Ramos (cell line): ENCODE measurements at regions not wholly inside any gene's neighbourhood (a gene's known extent, or its start where the extent isn't known, plus 50 kb on each side); places are given as distances from the start of the nearest gene placed in this dataset.
"Not testable (repeated sequence)": the region's sequence is repeated elsewhere in the genome, so short reads cannot be mapped to it uniquely, and the experiment has no call there.

Source experiments
- in situ Hi-C: fragments of 300-500 bp; cut with MboI; formaldehyde crosslinking; loops from one replicate; pipeline ENCODE4 v1.14.3; 2022; ENCODE audit warnings: low sequenced_read_pairs; ENCODE audit not compliant: unreplicated experiment

DNA sequence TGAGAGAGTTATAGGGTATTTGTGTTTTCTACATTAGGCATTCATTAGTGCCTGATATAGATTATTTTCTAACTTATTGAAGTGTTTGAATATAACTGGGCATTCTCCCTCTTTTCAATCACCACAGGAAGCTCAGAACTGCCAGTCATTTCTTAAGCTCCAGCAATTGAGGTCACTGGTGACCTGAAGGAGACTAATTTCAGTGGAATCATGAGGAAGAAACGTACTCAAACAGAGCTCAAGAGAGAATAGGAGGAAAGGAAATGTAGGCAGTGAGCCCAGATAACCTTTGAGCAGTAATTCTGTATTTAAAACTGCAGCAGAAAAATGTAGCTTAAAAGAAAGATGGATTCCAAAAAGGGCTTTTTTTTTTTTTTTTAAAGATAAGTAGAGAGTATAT lies 1035.5 kb downstream of the SOCS6 start:
- in situ Hi-C loops, result no loop called here

GRCh38 chr18:71322201-71322600 lies 1033.4 kb downstream of the SOCS6 start:
- in situ Hi-C loops, result no loop called here

- in situ Hi-C loops, result no loop called here
Observed at GRCh38 chr18:71321319-71321718, 1032.5 kb downstream of the SOCS6 start.

GRCh38 chr18:71304856-71305255 lies 1016.0 kb downstream of the SOCS6 start:
- in situ Hi-C loops, result no loop called here

DNA sequence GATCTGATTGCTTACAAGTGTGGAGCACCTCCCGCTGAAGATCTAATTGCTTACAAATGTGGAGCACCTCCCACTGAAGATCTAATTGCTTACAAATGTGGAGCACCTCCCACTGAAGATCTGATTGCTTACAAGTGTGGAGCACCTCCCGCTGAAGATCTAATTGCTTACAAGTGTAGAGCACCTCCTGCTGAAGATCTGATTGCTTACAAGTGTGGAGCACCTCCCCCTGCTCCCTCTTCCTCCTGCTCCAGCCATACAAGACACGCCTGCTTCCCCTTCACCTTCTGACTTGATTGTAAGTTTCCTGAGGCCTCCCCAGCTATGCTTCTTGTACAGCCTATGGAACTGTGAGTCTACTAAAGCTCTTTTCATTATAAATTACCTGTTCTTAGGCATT lies 1014.9 kb downstream of the SOCS6 start:
- in situ Hi-C loops, result not testable (repeated sequence)

- in situ Hi-C loops, result no loop called here
Observed at GRCh38 chr18:71301596-71301995, 1012.8 kb downstream of the SOCS6 start.

DNA sequence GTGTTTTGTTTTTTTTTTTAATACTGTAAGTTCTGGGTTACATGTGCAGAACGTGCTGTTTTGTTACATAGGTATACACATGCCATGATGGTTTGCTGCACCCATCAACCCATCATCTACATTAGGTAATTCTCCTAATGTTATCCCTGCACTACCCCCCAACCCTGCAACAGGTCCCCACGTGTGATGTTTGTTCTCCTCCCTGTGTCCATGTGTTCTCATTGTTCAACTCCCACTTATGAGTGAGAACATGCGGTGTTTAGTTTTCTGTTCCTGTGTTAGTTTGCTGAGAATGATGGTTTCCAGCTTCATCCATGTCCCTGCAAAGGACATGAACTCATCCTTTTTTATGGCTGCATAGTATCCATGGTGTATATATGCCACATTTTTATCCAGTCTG lies 1005.4 kb downstream of the SOCS6 start:
- in situ Hi-C loops, result not testable (repeated sequence)

- in situ Hi-C loops, result no loop called here
Observed at GRCh38 chr18:71293322-71293721, 1004.5 kb downstream of the SOCS6 start.

DNA sequence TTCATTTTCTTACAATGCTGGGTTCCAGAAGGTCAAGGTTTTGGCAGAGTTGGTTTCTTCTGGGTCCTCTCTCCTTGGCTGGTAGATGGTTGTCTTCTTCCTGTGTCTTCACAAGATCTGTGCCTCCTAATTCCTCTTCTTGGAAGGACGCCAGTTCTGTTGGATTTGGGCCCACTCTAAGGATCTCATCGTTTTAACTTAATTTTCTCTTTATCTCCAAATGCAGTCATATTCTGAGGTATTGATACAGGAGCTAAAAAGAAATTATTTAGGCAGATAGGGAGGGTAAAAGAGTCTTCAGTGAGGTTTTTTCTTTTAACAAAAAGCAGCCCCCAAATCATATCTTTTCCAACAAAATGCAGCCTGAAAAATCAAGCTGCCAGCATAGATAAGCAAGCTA lies 998.4 kb downstream of the SOCS6 start:
- in situ Hi-C loops, result no loop called here

- in situ Hi-C loops, result no loop called here
Observed at GRCh38 chr18:71252351-71252865, 963.6 kb downstream of the SOCS6 start.

GRCh38 chr18:71250191-71250590 lies 961.3 kb downstream of the SOCS6 start:
- in situ Hi-C loops, result no loop called here

GRCh38 chr18:71249791-71250190 lies 960.9 kb downstream of the SOCS6 start:
- in situ Hi-C loops, result no loop called here

DNA sequence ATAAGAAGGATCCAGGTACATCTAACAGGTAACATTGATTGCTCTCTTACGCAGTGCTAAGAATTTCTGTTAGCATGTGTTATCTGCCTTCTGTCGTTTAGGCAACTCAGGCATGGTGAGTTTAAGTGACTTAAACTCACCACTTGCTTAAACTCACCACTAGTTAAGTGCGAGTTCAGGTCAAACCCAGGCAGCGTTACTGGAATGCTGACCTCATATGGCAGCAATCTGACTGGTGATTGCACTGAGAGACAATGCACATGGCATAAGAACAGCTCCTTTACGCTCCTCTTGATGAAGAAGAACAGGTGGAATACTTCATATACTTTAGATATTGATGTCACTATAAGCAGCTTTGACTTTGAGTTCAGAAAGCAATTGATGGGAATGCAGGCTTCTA lies 954.1 kb downstream of the SOCS6 start:
- in situ Hi-C loops, result no loop called here

GRCh38 chr18:71238974-71239624 lies 950.3 kb downstream of the SOCS6 start:
- in situ Hi-C loops, result no loop called here

DNA sequence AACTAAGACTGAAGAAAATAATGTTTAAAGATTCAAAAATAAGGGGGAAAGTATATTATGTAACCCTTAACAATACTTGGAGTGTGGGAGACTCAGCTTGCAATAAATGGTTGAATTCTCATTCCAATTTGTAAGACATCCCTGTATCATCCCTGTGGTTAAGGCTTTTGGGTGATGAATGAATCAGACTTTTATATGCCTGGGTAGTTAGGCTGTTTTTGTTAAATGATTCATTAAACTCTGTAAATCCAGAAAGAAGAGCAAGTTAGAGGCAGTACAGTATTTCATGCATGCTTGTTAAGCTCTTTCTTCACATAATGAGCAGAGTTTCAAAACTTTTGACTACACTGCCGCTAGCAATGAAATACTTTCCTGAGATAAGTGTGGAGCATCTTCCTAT lies 948.8 kb downstream of the SOCS6 start:
- in situ Hi-C loops, result no loop called here

DNA sequence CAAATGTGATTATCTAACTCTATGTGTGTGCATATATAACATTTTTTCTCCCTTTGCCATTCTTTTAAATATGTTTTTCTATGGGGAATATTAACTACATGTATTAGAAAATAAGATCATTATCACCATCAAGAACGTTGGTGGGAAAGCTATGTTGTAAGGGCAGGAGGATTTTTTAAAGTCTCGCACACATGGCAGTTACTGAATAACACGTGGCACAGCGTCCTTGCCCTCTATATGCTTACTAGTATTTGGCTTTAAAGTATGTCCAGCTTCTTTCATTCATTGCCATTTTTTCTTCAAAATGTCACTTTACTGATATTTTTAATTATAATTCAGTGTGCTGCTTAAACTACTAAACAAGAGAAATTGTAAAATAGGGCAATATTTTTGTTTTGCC lies 944.3 kb downstream of the SOCS6 start:
- in situ Hi-C loops, result no loop called here

- in situ Hi-C loops, result no loop called here
Observed at GRCh38 chr18:71223486-71223885, 934.6 kb downstream of the SOCS6 start.

DNA sequence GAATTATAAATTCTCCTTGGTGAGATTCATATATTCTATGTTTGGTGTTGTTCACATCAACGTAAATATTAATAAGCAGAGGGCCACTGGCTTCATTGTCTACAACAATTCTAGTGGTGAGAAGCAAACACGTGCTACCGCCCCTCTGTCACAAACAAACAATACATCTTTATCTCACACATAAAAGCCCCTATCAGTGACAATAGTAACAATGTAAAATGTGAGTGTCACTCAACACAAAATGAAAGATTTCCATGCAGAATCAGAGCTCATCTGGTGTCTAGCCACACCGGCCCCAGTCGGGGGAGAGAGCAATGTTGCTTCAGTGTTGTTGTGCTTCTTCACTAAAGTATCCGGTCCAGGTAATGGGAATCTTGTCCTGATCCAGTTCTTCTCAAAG lies 932.6 kb downstream of the SOCS6 start:
- in situ Hi-C loops, result no loop called here

DNA sequence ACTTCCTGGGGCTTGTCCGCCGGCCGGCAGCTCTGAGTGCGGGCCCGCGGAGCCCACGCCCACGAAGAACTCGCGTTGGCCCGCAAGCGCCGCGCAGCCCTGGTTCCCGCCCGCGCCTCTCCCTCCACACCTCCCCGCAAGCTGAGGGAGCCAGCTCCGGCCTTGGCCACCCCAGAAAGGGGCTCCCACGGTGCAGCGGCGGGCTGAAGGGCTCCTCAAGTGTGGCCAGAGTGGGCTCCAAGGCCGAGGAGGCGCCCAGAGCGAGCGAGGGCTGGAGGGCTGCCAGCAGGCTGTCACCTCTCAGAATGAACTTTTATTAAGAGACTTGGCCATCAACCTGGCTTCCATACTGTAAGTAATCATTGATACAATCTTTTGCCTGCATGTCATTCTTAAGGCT lies 923.9 kb downstream of the SOCS6 start:
- in situ Hi-C loops, result not testable (repeated sequence)

DNA sequence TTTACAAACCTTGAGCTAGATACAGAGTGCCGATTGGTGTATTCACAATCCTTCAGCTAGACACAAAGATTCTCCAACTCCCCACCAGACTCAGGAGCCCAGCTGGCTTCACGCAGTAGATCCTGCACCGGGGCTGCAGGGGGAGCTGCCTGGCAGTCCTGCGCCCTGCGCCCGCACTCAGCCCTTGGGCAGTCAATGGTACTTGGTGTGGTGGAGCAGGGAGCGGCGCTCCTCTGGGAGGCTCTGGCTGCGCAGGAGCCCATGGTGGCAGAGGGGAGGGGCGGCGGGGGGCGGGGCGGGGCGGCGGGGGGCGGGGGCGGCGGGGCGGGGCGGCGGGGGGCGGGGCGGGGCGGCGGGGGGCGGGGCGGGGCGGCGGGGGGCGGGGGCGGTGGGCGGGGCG lies 923.4 kb downstream of the SOCS6 start:
- in situ Hi-C loops, result no loop called here

DNA sequence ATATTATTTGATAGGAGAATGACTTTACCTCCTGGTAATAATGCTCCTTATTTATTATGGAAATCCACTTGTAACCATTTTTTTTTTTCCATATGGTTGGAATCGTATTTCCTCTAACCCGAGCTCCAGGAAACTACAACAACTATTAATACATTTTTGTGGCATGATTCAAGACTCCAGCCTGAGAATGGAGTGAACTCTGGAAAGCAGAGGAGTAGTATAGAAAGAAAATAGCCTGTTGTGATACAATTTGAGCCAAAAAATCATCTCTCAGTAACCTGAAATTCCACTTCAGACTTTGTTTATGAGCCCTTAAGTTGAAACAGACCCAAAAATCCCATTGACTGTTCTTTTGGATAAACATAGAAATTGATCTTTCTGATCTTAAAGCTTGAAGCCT lies 921.1 kb downstream of the SOCS6 start:
- in situ Hi-C loops, result no loop called here

GRCh38 chr18:71194438-71194837 lies 905.6 kb downstream of the SOCS6 start:
- in situ Hi-C loops, result no loop called here

DNA sequence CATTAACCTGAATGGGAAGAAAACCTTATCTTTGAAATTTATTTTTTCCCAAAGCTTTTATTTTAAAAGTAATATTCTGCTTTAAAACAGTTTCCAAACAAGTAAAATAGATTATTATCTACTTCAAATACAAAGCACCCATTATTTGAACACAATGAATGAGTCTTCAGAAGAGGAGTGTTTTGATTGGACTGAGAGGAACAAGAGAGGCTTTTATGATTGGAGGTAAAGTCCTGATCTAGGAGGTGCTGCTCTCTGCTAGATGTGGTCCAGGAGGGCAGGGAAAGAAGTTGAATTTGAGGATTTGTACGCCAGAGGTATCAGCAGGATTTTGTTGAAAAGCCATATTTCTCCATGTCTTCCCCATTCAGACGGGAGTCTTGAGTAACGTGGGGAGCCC lies 900.7 kb downstream of the SOCS6 start:
- in situ Hi-C loops, result no loop called here
